ENCODE measurements at regions not wholly inside any gene's neighbourhood (a gene's known extent, or its start where the extent isn't known, plus 50 kb on each side); places are given as distances from the start of the nearest gene placed in this dataset.

- DNase-seq, result no peak
Observed at GRCh38 chr6:141359953-141360352, 772.8 kb upstream of the GJE1 start.

GRCh38 chr6:141354191-141354955 is 778.4 kb upstream of the GJE1 start:
- DNase-seq, result no peak

GRCh38 chr6:141351721-141352120 is 781.0 kb upstream of the GJE1 start:
- no peak for DNase-seq

- DNase-seq, result no peak
Observed at GRCh38 chr6:141349710-141350109, 783.0 kb upstream of the GJE1 start.

GRCh38 chr6:141347906-141348492 is 784.7 kb upstream of the GJE1 start:
- no peak for DNase-seq

GRCh38 chr6:141347086-141347485 is 785.6 kb upstream of the GJE1 start:
- no peak for DNase-seq

- DNase-seq, result no peak
Observed at GRCh38 chr6:141346535-141346934, 786.2 kb upstream of the GJE1 start.

GRCh38 chr6:141337191-141337590 is 795.5 kb upstream of the GJE1 start:
- no peak for DNase-seq

- peak in 1 of 2 experiments; percentile 7 for DNase-seq
Observed at GRCh38 chr6:141335477-141336273, 797.0 kb upstream of the GJE1 start.

GRCh38 chr6:141326925-141327324 is 805.8 kb upstream of the GJE1 start:
- DNase-seq, result no peak

GRCh38 chr6:141326426-141326825 is 806.3 kb upstream of the GJE1 start:
- no peak for DNase-seq

GRCh38 chr6:141321493-141322347 is 811.0 kb upstream of the GJE1 start:
- no peak for DNase-seq

GRCh38 chr6:141316236-141316635 is 816.5 kb upstream of the GJE1 start:
- DNase-seq, result no peak

- peak; percentile 58 to 60 for DNase-seq
Observed at GRCh38 chr6:141313986-141314385, 818.7 kb upstream of the GJE1 start.

GRCh38 chr6:141309295-141309694 is 823.4 kb upstream of the GJE1 start:
- DNase-seq, result peak in 1 of 2 experiments; percentile 21

GRCh38 chr6:141307309-141307998 is 825.3 kb upstream of the GJE1 start:
- DNase-seq, result no peak

- DNase-seq, result no peak
Observed at GRCh38 chr6:141303907-141304306, 828.8 kb upstream of the GJE1 start.

- no peak for DNase-seq
Observed at GRCh38 chr6:141301779-141302178, 830.9 kb upstream of the GJE1 start.

- no peak for DNase-seq
Observed at GRCh38 chr6:141290941-141291721, 841.6 kb upstream of the GJE1 start.

GRCh38 chr6:141288947-141289346 is 843.8 kb upstream of the GJE1 start:
- no peak for DNase-seq

- DNase-seq, result no peak
Observed at GRCh38 chr6:141282263-141282662, 850.5 kb upstream of the GJE1 start.

Measured in NCI-H526 (cell line).